OCI-LY7 (cell line): ENCODE measurements at regions not wholly inside any gene's neighbourhood (a gene's known extent, or its start where the extent isn't known, plus 50 kb on each side); places are given as distances from the start of the nearest gene placed in this dataset.

Experiments used
- EZH2phosphoT487 ChIP-seq: fragments of 200-600 bp; sonication (generic); IDR thresholded peaks from 2 replicates; pipeline ENCODE4 v1.6.1; 2018; ENCODE audit warnings: low read depth, borderline replicate concordance, mild to moderate bottlenecking, mixed run types, antibody characterized with exemption, low read length, moderate library complexity, mixed read lengths
- TF ChIP-seq, protein P1 (sequence below): fragments of 200-600 bp; sonication (generic); conservative IDR thresholded peaks from 2 replicates; pipeline ENCODE4 v1.5.1; 2014; ENCODE audit warnings: mild to moderate bottlenecking, antibody characterized with exemption, low read length, moderate library complexity, mixed read lengths

DNA sequence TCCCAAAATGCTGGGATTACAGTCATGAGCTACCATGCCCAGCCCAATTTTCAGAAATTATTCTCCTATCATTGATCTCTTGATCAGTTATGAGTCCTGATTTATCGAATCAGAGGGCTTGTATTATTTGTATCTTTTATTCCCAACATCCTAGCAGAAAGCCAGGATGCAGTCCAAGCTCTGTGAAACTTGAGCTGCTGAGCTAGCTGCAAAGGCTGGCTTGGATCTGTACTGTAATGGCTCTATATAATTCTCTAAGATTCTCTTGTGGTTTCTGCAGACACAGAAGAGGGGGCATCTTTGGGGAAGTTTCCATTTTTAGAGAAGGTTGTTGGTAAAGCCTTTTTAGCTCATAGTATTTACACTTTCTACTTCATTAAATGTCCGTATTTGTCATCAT is 227.1 kb downstream of the MAP2K4 start:
- TF ChIP-seq, protein P1, sequence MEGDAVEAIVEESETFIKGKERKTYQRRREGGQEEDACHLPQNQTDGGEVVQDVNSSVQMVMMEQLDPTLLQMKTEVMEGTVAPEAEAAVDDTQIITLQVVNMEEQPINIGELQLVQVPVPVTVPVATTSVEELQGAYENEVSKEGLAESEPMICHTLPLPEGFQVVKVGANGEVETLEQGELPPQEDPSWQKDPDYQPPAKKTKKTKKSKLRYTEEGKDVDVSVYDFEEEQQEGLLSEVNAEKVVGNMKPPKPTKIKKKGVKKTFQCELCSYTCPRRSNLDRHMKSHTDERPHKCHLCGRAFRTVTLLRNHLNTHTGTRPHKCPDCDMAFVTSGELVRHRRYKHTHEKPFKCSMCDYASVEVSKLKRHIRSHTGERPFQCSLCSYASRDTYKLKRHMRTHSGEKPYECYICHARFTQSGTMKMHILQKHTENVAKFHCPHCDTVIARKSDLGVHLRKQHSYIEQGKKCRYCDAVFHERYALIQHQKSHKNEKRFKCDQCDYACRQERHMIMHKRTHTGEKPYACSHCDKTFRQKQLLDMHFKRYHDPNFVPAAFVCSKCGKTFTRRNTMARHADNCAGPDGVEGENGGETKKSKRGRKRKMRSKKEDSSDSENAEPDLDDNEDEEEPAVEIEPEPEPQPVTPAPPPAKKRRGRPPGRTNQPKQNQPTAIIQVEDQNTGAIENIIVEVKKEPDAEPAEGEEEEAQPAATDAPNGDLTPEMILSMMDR = no peak
- TF ChIP-seq EZH2phosphoT487 = no peak
